ENCODE measurements at regions not wholly inside any gene's neighbourhood (a gene's known extent, or its start where the extent isn't known, plus 50 kb on each side); places are given as distances from the start of the nearest gene placed in this dataset.

- no peak for DNase-seq (ENCODE audit: insufficient read length)
- FAIRE-seq: no peak
- no peak for TF ChIP-seq POLR2A (IDR thresholded peaks at IDR 0.05; ENCODE audit: low read depth, low read length)
- no peak for TF ChIP-seq TAF1 (IDR thresholded peaks at IDR 0.05; ENCODE audit: borderline replicate concordance, low read depth, low read length)
- TF ChIP-seq POLR2AphosphoS5 (IDR thresholded peaks at IDR 0.05; ENCODE audit: low read depth, low read length): no peak
Observed at GRCh38 chr1:177490036-177490639, 319.4 kb downstream of the BRINP2 start.

GRCh38 chr1:177488722-177489121, 318.0 kb downstream of the BRINP2 start:
- FAIRE-seq (no peak), DNase-seq (ENCODE audit: insufficient read length) (no peak)
- TF ChIP-seq POLR2A (IDR thresholded peaks at IDR 0.05; ENCODE audit: low read depth, low read length) (no peak), TAF1 (IDR thresholded peaks at IDR 0.05; ENCODE audit: borderline replicate concordance, low read depth, low read length) (no peak), POLR2AphosphoS5 (IDR thresholded peaks at IDR 0.05; ENCODE audit: low read depth, low read length) (no peak)

DNA sequence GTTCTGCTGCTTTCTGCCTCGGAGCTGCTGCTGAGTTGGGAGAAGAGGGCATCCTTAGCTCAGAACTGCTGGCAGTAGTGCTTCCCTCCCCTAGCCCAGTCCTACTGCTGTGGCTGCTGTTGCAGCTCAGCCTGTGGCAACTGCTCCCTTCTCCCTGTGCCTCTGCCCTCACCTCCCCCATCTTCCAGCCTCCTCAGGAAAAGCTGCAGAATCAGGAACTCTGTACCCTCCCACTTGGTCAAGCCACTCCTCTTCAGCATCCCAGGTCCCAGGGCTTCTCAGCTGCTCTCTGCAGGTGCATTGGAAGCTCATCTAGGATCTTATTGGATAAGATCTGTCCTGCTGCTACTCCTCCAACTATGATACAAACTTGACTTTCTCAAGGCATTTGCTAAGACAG, 316.7 kb downstream of the BRINP2 start:
- DNase-seq (ENCODE audit: insufficient read length) (no peak), FAIRE-seq (no peak)
- no peak for TF ChIP-seq POLR2AphosphoS5 (IDR thresholded peaks at IDR 0.05; ENCODE audit: low read depth, low read length)
- TF ChIP-seq POLR2A (IDR thresholded peaks at IDR 0.05; ENCODE audit: low read depth, low read length): no peak
- TF ChIP-seq TAF1 (IDR thresholded peaks at IDR 0.05; ENCODE audit: borderline replicate concordance, low read depth, low read length): no peak

- no peak for FAIRE-seq
- no peak for DNase-seq (ENCODE audit: insufficient read length)
- TF ChIP-seq POLR2AphosphoS5 (IDR thresholded peaks at IDR 0.05; ENCODE audit: low read depth, low read length): no peak
- no peak for TF ChIP-seq POLR2A (IDR thresholded peaks at IDR 0.05; ENCODE audit: low read depth, low read length)
- no peak for TF ChIP-seq TAF1 (IDR thresholded peaks at IDR 0.05; ENCODE audit: borderline replicate concordance, low read depth, low read length)
Observed at GRCh38 chr1:177480741-177481305, 310.1 kb downstream of the BRINP2 start.

DNA sequence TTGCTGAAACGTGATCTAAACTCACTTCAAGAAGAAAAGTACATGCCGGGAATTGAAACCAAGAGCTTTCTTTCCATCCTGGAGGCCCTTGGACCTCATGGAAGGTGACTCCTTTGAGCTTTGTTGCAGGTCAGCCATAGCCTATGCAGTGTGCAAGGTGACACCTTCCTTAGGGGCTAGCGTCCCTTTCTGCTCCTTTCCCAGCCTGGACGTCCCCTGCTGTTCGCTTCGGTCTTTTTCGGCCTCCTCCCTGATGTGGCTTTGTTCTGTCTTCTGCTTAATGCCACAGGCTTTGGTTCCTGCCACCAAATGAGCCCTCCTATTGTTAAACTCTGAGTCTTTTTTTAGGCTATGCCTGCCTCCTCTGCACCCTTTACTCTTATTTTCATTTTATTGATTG, 308.8 kb downstream of the BRINP2 start:
- FAIRE-seq (no peak), DNase-seq (ENCODE audit: insufficient read length) (no peak)
- TF ChIP-seq TAF1 (IDR thresholded peaks at IDR 0.05; ENCODE audit: borderline replicate concordance, low read depth, low read length) (no peak), POLR2A (IDR thresholded peaks at IDR 0.05; ENCODE audit: low read depth, low read length) (no peak), POLR2AphosphoS5 (IDR thresholded peaks at IDR 0.05; ENCODE audit: low read depth, low read length) (no peak)

- FAIRE-seq (no peak), DNase-seq (ENCODE audit: insufficient read length) (no peak)
Observed at GRCh38 chr1:177476676-177477075, 305.9 kb downstream of the BRINP2 start.

DNA sequence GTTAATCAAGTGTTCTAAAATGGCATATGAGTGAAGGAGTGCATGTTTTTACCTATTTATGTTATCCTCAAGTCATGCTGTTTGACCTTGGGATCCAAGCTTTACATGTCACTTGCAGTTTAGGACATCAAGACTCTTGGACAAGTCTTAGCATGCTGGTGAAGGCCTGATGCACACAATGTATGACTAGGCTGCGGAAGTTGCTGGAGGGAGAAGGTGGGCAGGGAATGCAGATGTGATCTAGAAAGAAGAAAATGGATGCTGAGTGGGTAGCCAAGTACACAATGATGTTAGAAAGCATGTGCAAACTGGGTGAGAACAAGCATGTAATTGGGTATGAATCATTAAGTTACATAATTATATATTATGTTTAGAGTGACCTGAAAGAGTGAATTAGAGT, 301.8 kb downstream of the BRINP2 start:
- FAIRE-seq (no peak), DNase-seq (ENCODE audit: insufficient read length) (no peak)
- no peak for TF ChIP-seq POLR2AphosphoS5 (IDR thresholded peaks at IDR 0.05; ENCODE audit: low read depth, low read length)
- no peak for TF ChIP-seq POLR2A (IDR thresholded peaks at IDR 0.05; ENCODE audit: low read depth, low read length)
- no peak for TF ChIP-seq TAF1 (IDR thresholded peaks at IDR 0.05; ENCODE audit: borderline replicate concordance, low read depth, low read length)

More at GRCh38 chr1:177476676-177477075, 305.9 kb downstream of the BRINP2 start:
- no peak for TF ChIP-seq TAF1 (IDR thresholded peaks at IDR 0.05; ENCODE audit: borderline replicate concordance, low read depth, low read length)
- TF ChIP-seq POLR2A (IDR thresholded peaks at IDR 0.05; ENCODE audit: low read depth, low read length): no peak
- no peak for TF ChIP-seq POLR2AphosphoS5 (IDR thresholded peaks at IDR 0.05; ENCODE audit: low read depth, low read length)

GRCh38 chr1:177471244-177471643, 300.5 kb downstream of the BRINP2 start:
- TF ChIP-seq POLR2AphosphoS5 (IDR thresholded peaks at IDR 0.05; ENCODE audit: low read depth, low read length): no peak
- no peak for TF ChIP-seq TAF1 (IDR thresholded peaks at IDR 0.05; ENCODE audit: borderline replicate concordance, low read depth, low read length)
- no peak for TF ChIP-seq POLR2A (IDR thresholded peaks at IDR 0.05; ENCODE audit: low read depth, low read length)
- FAIRE-seq (no peak), DNase-seq (ENCODE audit: insufficient read length) (no peak)

DNA sequence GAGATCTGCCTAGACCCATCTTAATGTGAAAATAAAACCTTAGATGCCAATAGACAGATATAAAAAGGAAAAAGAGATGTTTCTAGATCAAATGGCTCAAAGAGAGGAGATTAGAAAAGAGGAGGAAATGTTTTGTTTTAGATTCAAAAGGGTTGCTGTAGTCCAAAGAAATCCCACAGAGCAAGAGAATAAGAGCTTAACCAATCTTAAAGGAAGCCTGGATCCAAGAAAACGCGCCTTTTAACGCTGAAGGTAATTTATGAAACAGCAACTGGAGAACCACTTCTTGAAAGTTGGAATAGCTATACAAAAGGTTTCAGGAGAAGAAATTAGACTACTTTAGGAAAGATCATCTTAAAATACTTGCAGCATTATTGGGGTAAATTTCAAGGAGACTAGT, 298.8 kb downstream of the BRINP2 start:
- FAIRE-seq (no peak), DNase-seq (ENCODE audit: insufficient read length) (no peak)
- TF ChIP-seq TAF1 (IDR thresholded peaks at IDR 0.05; ENCODE audit: borderline replicate concordance, low read depth, low read length): no peak
- TF ChIP-seq POLR2A (IDR thresholded peaks at IDR 0.05; ENCODE audit: low read depth, low read length): no peak
- no peak for TF ChIP-seq POLR2AphosphoS5 (IDR thresholded peaks at IDR 0.05; ENCODE audit: low read depth, low read length)

- DNase-seq (ENCODE audit: insufficient read length): no peak
- FAIRE-seq: no peak
- TF ChIP-seq POLR2AphosphoS5 (IDR thresholded peaks at IDR 0.05; ENCODE audit: low read depth, low read length) (no peak), POLR2A (IDR thresholded peaks at IDR 0.05; ENCODE audit: low read depth, low read length) (no peak), TAF1 (IDR thresholded peaks at IDR 0.05; ENCODE audit: borderline replicate concordance, low read depth, low read length) (no peak)
Observed at GRCh38 chr1:177466286-177466685, 295.5 kb downstream of the BRINP2 start.

- FAIRE-seq: no peak
- TF ChIP-seq POLR2AphosphoS5 (IDR thresholded peaks at IDR 0.05; ENCODE audit: low read depth, low read length): no peak
- no peak for TF ChIP-seq TAF1 (IDR thresholded peaks at IDR 0.05; ENCODE audit: borderline replicate concordance, low read depth, low read length)
- no peak for TF ChIP-seq POLR2A (IDR thresholded peaks at IDR 0.05; ENCODE audit: low read depth, low read length)
- no peak for DNase-seq (ENCODE audit: insufficient read length)
Observed at GRCh38 chr1:177464686-177465085, 293.9 kb downstream of the BRINP2 start.

GRCh38 chr1:177451191-177451590, 280.4 kb downstream of the BRINP2 start:
- FAIRE-seq (no peak), DNase-seq (ENCODE audit: insufficient read length) (no peak)
- TF ChIP-seq POLR2AphosphoS5 (IDR thresholded peaks at IDR 0.05; ENCODE audit: low read depth, low read length): no peak
- no peak for TF ChIP-seq TAF1 (IDR thresholded peaks at IDR 0.05; ENCODE audit: borderline replicate concordance, low read depth, low read length)
- no peak for TF ChIP-seq POLR2A (IDR thresholded peaks at IDR 0.05; ENCODE audit: low read depth, low read length)

All from GM12892 (cell line).